ENCODE measurements at regions not wholly inside any gene's neighbourhood (a gene's known extent, or its start where the extent isn't known, plus 50 kb on each side); places are given as distances from the start of the nearest gene placed in this dataset.

DNA sequence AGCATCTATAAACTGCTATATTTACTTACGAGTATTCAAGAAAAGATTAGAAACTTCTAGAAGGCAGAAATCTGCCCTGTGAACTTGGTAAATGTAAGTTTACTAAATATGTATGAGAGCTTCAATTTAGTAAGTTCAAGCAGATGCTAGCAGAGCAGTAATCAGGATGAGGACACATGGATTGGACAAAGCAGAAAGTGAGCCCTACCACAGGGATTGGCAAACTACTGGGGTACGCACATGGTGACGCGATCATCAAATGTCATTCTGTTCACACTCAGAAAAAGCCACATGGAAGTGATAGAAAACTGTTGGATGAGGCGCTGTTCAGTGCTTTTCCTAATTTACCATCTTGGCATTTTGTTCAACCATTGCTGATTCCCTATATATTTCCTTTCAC, 360.2 kb upstream of the ZNF385D start:
- Mint-ChIP-seq H3K4me3 (ENCODE audit: unreplicated experiment) (no peak overlapping the region), H3K4me1 (ENCODE audit: low read depth, unreplicated experiment) (no peaks in the 10 kb centered on the region), H3K27ac (ENCODE audit: unreplicated experiment) (no peak overlapping the region), H3K9me3 (ENCODE audit: unreplicated experiment) (no peaks in the 10 kb centered on the region), H3K27me3 (ENCODE audit: insufficient read depth, unreplicated experiment) (no peaks in the 10 kb centered on the region), H3K36me3 (ENCODE audit: insufficient read depth, unreplicated experiment) (no peaks in the 10 kb centered on the region)
- intact Hi-C loops (cut with micrococcal nuclease; ENCODE audit: unreplicated experiment) = loop anchor here (10.0 kb wide), 3 partner anchors 216 to 1886 kb away; no protein-coding TSS in a partner anchor
- no peaks in the 10 kb centered on the region for H3K9me3 ChIP-seq
- POLR2A ChIA-PET = no interaction called here
- H3K36me3 ChIP-seq (ENCODE audit: control insufficient read depth, insufficient read depth, low read length) = no peaks in the 10 kb centered on the region
- no TSS peak for BruUV-seq (replicated peaks)
- H3K4me3 ChIP-seq (ENCODE audit: low read depth, low read length) = no peak overlapping the region
- H3K27me3 ChIP-seq (replicated peaks; ENCODE audit: control insufficient read depth, insufficient read depth, low read length) = no peaks in the 10 kb centered on the region
- TF ChIP-seq, protein P1, sequence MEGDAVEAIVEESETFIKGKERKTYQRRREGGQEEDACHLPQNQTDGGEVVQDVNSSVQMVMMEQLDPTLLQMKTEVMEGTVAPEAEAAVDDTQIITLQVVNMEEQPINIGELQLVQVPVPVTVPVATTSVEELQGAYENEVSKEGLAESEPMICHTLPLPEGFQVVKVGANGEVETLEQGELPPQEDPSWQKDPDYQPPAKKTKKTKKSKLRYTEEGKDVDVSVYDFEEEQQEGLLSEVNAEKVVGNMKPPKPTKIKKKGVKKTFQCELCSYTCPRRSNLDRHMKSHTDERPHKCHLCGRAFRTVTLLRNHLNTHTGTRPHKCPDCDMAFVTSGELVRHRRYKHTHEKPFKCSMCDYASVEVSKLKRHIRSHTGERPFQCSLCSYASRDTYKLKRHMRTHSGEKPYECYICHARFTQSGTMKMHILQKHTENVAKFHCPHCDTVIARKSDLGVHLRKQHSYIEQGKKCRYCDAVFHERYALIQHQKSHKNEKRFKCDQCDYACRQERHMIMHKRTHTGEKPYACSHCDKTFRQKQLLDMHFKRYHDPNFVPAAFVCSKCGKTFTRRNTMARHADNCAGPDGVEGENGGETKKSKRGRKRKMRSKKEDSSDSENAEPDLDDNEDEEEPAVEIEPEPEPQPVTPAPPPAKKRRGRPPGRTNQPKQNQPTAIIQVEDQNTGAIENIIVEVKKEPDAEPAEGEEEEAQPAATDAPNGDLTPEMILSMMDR (IDR thresholded peaks at IDR 0.05; ENCODE audit: insufficient read depth in 1 of 2, low read depth in 1 of 2, low read length in 1 of 2, severe bottlenecking in 1 of 2, unreplicated experiment in 1 of 2) = no peak
- CTCF ChIA-PET = no interaction called here
- no peaks in the 10 kb centered on the region for H3K4me1 ChIP-seq
- DNase-seq = no peak

DNA sequence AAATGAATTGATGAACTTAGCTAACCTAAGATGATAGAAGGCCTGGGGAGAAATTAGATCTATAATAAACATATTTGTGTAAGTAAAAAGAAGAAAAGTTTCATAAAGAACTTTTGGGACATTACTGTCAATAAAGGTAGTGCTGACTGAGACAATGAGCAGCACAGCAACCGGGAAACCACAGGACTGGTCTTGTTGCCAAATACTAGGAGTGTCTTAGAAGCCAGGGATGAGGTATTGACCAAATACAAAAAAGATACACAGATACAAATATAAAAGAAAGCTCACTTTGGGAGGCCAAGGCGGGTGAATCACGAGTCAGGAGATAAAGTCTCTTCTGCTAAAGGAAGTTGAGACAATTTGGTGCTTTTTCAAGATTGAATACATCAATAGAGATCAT, 362.4 kb upstream of the ZNF385D start:
- no peaks in the 10 kb centered on the region for H3K9me3 ChIP-seq
- Mint-ChIP-seq H3K4me1 (ENCODE audit: low read depth, unreplicated experiment) (no peaks in the 10 kb centered on the region), H3K4me3 (ENCODE audit: unreplicated experiment) (no peak overlapping the region), H3K27ac (ENCODE audit: unreplicated experiment) (no peak overlapping the region), H3K27me3 (ENCODE audit: insufficient read depth, unreplicated experiment) (no peaks in the 10 kb centered on the region), H3K9me3 (ENCODE audit: unreplicated experiment) (no peaks in the 10 kb centered on the region), H3K36me3 (ENCODE audit: insufficient read depth, unreplicated experiment) (no peaks in the 10 kb centered on the region)
- no peaks in the 10 kb centered on the region for H3K27me3 ChIP-seq (replicated peaks; ENCODE audit: control insufficient read depth, insufficient read depth, low read length)
- no peaks in the 10 kb centered on the region for H3K4me1 ChIP-seq
- CTCF ChIA-PET = no interaction called here
- intact Hi-C loops (cut with micrococcal nuclease; ENCODE audit: unreplicated experiment) = loop anchor here (10.0 kb wide), 3 partner anchors 219 to 1889 kb away; no protein-coding TSS in a partner anchor
- no peak overlapping the region for H3K4me3 ChIP-seq (ENCODE audit: low read depth, low read length)
- no peaks in the 10 kb centered on the region for H3K36me3 ChIP-seq (ENCODE audit: control insufficient read depth, insufficient read depth, low read length)
- DNase-seq = no peak
- TF ChIP-seq, protein P1 (IDR thresholded peaks at IDR 0.05; ENCODE audit: insufficient read depth in 1 of 2, low read depth in 1 of 2, low read length in 1 of 2, severe bottlenecking in 1 of 2, unreplicated experiment in 1 of 2) = no peak
- POLR2A ChIA-PET = no interaction called here
- BruUV-seq (replicated peaks) = no TSS peak

DNA sequence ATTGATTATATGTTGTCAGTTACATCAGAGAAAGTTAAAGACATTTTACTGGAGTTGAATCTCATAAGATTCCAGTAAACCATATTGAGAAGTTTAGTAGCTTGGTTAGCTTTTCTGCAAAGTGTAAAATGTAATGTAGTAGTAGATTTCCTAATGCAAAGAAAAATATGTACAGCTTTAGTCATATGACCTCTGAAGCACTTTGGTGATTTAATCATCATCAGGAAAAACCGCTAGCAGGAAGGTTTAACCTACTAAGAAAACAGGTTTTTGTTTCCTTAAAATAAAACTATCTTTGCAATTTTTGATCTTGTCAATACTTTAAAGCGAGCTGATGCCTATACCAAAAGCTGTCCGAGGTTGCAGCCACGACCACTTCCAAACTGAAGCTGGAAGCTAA, 364.6 kb upstream of the ZNF385D start:
- no peak overlapping the region for H3K27ac Mint-ChIP-seq (ENCODE audit: unreplicated experiment)
- POLR2A ChIA-PET = interaction anchor here (0.6 kb wide), 1 partner anchor 382 kb away, joined by 3 read pairs; no protein-coding TSS in a partner anchor
- Histone ChIP-seq H3K36me3 (ENCODE audit: control insufficient read depth, insufficient read depth, low read length) (no peaks in the 10 kb centered on the region), H3K4me3 (ENCODE audit: low read depth, low read length) (no peak overlapping the region), H3K4me1 (no peaks in the 10 kb centered on the region), H3K9me3 (no peaks in the 10 kb centered on the region), H3K27me3 (replicated peaks; ENCODE audit: control insufficient read depth, insufficient read depth, low read length) (no peaks in the 10 kb centered on the region)
- no peaks in the 10 kb centered on the region for H3K36me3 Mint-ChIP-seq (ENCODE audit: insufficient read depth, unreplicated experiment)
- no peaks in the 10 kb centered on the region for H3K9me3 Mint-ChIP-seq (ENCODE audit: unreplicated experiment)
- no peak for DNase-seq
- TF ChIP-seq, protein P1 (IDR thresholded peaks at IDR 0.05; ENCODE audit: insufficient read depth in 1 of 2, low read depth in 1 of 2, low read length in 1 of 2, severe bottlenecking in 1 of 2, unreplicated experiment in 1 of 2) = no peak
- no TSS peak for BruUV-seq (replicated peaks)
- H3K4me3 Mint-ChIP-seq (ENCODE audit: unreplicated experiment) = no peak overlapping the region
- H3K4me1 Mint-ChIP-seq (ENCODE audit: low read depth, unreplicated experiment) = no peaks in the 10 kb centered on the region
- no peaks in the 10 kb centered on the region for H3K27me3 Mint-ChIP-seq (ENCODE audit: insufficient read depth, unreplicated experiment)
- CTCF ChIA-PET = no interaction called here
- intact Hi-C loops (cut with micrococcal nuclease; ENCODE audit: unreplicated experiment) = loop anchor here (5.0 to 10.0 kb wide), 4 partner anchors 221 to 1891 kb away; no protein-coding TSS in a partner anchor

Data from Caco-2 (cell line).